Small intestine (tissue), 7 donors: ENCODE measurements at regions not wholly inside any gene's neighbourhood (a gene's known extent, or its start where the extent isn't known, plus 50 kb on each side); places are given as distances from the start of the nearest gene placed in this dataset.

Experiments
- DNase-seq, 2 donors: peaks; one replicate each; pipeline versions ENCODE4 v3.0.0 to v3.0.0-alpha.2; 2013
- FAIRE-seq: peaks from 2 replicates; lab custom pipeline; 2012; peaks lifted over from hg19 to GRCh38; lab: Jason Lieb, UNC
- H3K27ac ChIP-seq, 3 donors: one replicate each; pipeline ENCODE4 v1.5.1; 2013; ENCODE audit warnings: low read length in 2 of 3, mild to moderate bottlenecking in 2 of 3, control low read depth in 1 of 3, inconsistent platforms in 1 of 3, low read depth in 1 of 3, moderate library complexity in 1 of 3
- H3K27me3 ChIP-seq, 3 donors: one replicate each; pipeline ENCODE4 v1.6.1; 2013; ENCODE audit warnings: low read length in 3 of 3, inconsistent platforms in 1 of 3; ENCODE audit not compliant: control insufficient read depth in 3 of 3, insufficient read depth in 3 of 3
- H3K36me3 ChIP-seq, 3 donors: one replicate each; pipeline ENCODE4 v1.6.1; 2013; ENCODE audit warnings: low read length in 3 of 3, inconsistent platforms in 1 of 3, low read depth in 1 of 3, mild to moderate bottlenecking in 1 of 3, moderate library complexity in 1 of 3; ENCODE audit not compliant: control insufficient read depth in 3 of 3, insufficient read depth in 2 of 3
- H3K4me1 ChIP-seq, 3 donors: one replicate each; pipeline ENCODE4 v1.6.1; 2013; ENCODE audit warnings: low read length in 2 of 3, inconsistent platforms in 1 of 3, low read depth in 1 of 3, mild to moderate bottlenecking in 1 of 3, moderate library complexity in 1 of 3; ENCODE audit not compliant: control insufficient read depth in 3 of 3, insufficient read depth in 2 of 3
- H3K4me3 ChIP-seq, 3 donors: one replicate each; pipeline ENCODE4 v1.5.1; 2013; ENCODE audit warnings: low read length in 3 of 3, control low read depth in 1 of 3, inconsistent platforms in 1 of 3, low read depth in 1 of 3, mild to moderate bottlenecking in 1 of 3, moderate library complexity in 1 of 3
- H3K9me3 ChIP-seq, 2 donors: one replicate each; pipeline ENCODE4 v1.6.1; 2013; ENCODE audit warnings: low read depth in 1 of 2, low read length in 1 of 2; ENCODE audit not compliant: control insufficient read depth in 2 of 2, insufficient read depth in 1 of 2
- WGBS, 3 donors: extraction: QIAGEN DNeasy Blood & Tissue Kit; methylation state at CpG; one replicate each; pipeline ENCODE4 v1.1.7; 2013; 5-methylcytosine and 5-hydroxymethylcytosine counted together
- donor health status: healthy with polysubstance abuse.
- donor health status: control.
- donor health status: control.
- donor health status: Bipolar disorder and iron deficiency.
- donor health status: healthy.

GRCh38 chr11:38159038-38159437 lies 1561.0 kb upstream of the RAG2 start:
- Histone ChIP-seq H3K4me3 (no peak overlapping the region), H3K9me3 (no peaks in the 10 kb centered on the region), H3K27ac (no peak overlapping the region), H3K27me3 (no peaks in the 10 kb centered on the region), H3K4me1 (no peaks in the 10 kb centered on the region), H3K36me3 (no peaks in the 10 kb centered on the region)
- FAIRE-seq (no peak), DNase-seq (no peak)
- 78 to 89% (median 88%) methylated on average over 2 of the region's 2 CpGs for whole genome bisulfite sequencing, 3 donors

GRCh38 chr11:38156495-38157146 lies 1558.6 kb upstream of the RAG2 start:
- WGBS, 3 donors: 53 to 81% (median 65%) methylated on average over 5 of the region's 5 CpGs
- no peak for FAIRE-seq
- no peaks in the 10 kb centered on the region for H3K27me3 ChIP-seq

GRCh38 chr11:38155856-38156255 lies 1557.8 kb upstream of the RAG2 start:
- H3K36me3 ChIP-seq: no peaks in the 10 kb centered on the region
- no peaks in the 10 kb centered on the region for H3K9me3 ChIP-seq
- H3K4me3 ChIP-seq: no peak overlapping the region
- H3K4me1 ChIP-seq: no peaks in the 10 kb centered on the region
- 82 to 94% (median 94%) methylated on average over 1 of the region's 1 CpG for WGBS, 3 donors
- DNase-seq (no peak), FAIRE-seq (no peak)
- no peaks in the 10 kb centered on the region for H3K27me3 ChIP-seq
- no peak overlapping the region for H3K27ac ChIP-seq

More at GRCh38 chr11:38156495-38157146, 1558.6 kb upstream of the RAG2 start:
- Histone ChIP-seq H3K27ac (no peak overlapping the region), H3K9me3 (no peaks in the 10 kb centered on the region), H3K4me3 (no peak overlapping the region), H3K4me1 (no peaks in the 10 kb centered on the region), H3K36me3 (no peaks in the 10 kb centered on the region)
- DNase-seq: no peak

- 43 to 60% (median 59%) methylated on average over 1 of the region's 1 CpG for WGBS, 3 donors
Observed at GRCh38 chr11:38153985-38154384, 1555.9 kb upstream of the RAG2 start.

GRCh38 chr11:38143852-38144251 lies 1545.8 kb upstream of the RAG2 start:
- no peak overlapping the region for H3K27ac ChIP-seq
- no peak for FAIRE-seq
- no peak for DNase-seq
- no peaks in the 10 kb centered on the region for H3K36me3 ChIP-seq
- H3K27me3 ChIP-seq: no peaks in the 10 kb centered on the region
- H3K9me3 ChIP-seq: peaks cover 0 to 7% of the 10 kb centered on the region in 2 donors
- H3K4me3 ChIP-seq: no peak overlapping the region
- 70 to 80% (median 80%) methylated on average over 3 of the region's 3 CpGs for WGBS, 3 donors
- H3K4me1 ChIP-seq: no peaks in the 10 kb centered on the region

More at GRCh38 chr11:38153985-38154384, 1555.9 kb upstream of the RAG2 start:
- FAIRE-seq (no peak), DNase-seq (no peak)
- Histone ChIP-seq H3K9me3 (peaks cover 0 to under 1% of the 10 kb centered on the region in 2 donors), H3K4me1 (no peaks in the 10 kb centered on the region), H3K36me3 (no peaks in the 10 kb centered on the region), H3K4me3 (no peak overlapping the region), H3K27me3 (no peaks in the 10 kb centered on the region), H3K27ac (no peak overlapping the region)

GRCh38 chr11:38138972-38139371 lies 1540.9 kb upstream of the RAG2 start:
- Histone ChIP-seq H3K27me3 (no peaks in the 10 kb centered on the region), H3K4me3 (no peak overlapping the region), H3K36me3 (no peaks in the 10 kb centered on the region), H3K27ac (no peak overlapping the region), H3K9me3 (peaks cover 1 to 2% of the 10 kb centered on the region in 2 donors), H3K4me1 (no peaks in the 10 kb centered on the region)
- whole genome bisulfite sequencing, 3 donors: 87 to 91% (median 90%) methylated on average over 2 of the region's 2 CpGs
- DNase-seq (no peak), FAIRE-seq (no peak)

GRCh38 chr11:38136887-38137286 lies 1538.9 kb upstream of the RAG2 start:
- Histone ChIP-seq H3K4me1 (no peaks in the 10 kb centered on the region), H3K27ac (no peak overlapping the region), H3K9me3 (peaks cover 1 to 2% of the 10 kb centered on the region in 2 donors), H3K36me3 (no peaks in the 10 kb centered on the region), H3K4me3 (no peak overlapping the region), H3K27me3 (no peaks in the 10 kb centered on the region)
- no peak for FAIRE-seq
- WGBS, 3 donors: 90 to 94% (median 91%) methylated on average over 6 of the region's 6 CpGs
- no peak for DNase-seq

GRCh38 chr11:38131535-38131934 lies 1533.5 kb upstream of the RAG2 start:
- no peak for FAIRE-seq

GRCh38 chr11:38130976-38131375 lies 1532.9 kb upstream of the RAG2 start:
- Histone ChIP-seq H3K27me3 (no peaks in the 10 kb centered on the region), H3K9me3 (no peaks in the 10 kb centered on the region), H3K36me3 (no peaks in the 10 kb centered on the region), H3K4me1 (no peaks in the 10 kb centered on the region), H3K4me3 (no peak overlapping the region), H3K27ac (no peak overlapping the region)
- 28 to 29% (median 29%) methylated on average over 3 of the region's 3 CpGs for WGBS, 3 donors
- DNase-seq (peak in 1 of 2 donors; percentile 9), FAIRE-seq (no peak)

More at GRCh38 chr11:38131535-38131934, 1533.5 kb upstream of the RAG2 start:
- no peaks in the 10 kb centered on the region for H3K36me3 ChIP-seq
- no peak overlapping the region for H3K27ac ChIP-seq
- DNase-seq: no peak
- no peak overlapping the region for H3K4me3 ChIP-seq
- H3K4me1 ChIP-seq: no peaks in the 10 kb centered on the region
- no peaks in the 10 kb centered on the region for H3K9me3 ChIP-seq
- H3K27me3 ChIP-seq: no peaks in the 10 kb centered on the region
- 38 to 74% (median 62%) methylated on average over 1 of the region's 1 CpG for WGBS, 3 donors
